ENCODE measurements at regions not wholly inside any gene's neighbourhood (a gene's known extent, or its start where the extent isn't known, plus 50 kb on each side); places are given as distances from the start of the nearest gene placed in this dataset.

GRCh38 chr7:40969641-40970040 lies 733.2 kb downstream of the INHBA start:
- Histone ChIP-seq H3K9me3 (ENCODE audit: control extremely low read depth in 1 of 3, control insufficient read depth in 2 of 3, insufficient read depth in 1 of 3, low read length in 2 of 3) (peaks cover 0 to 3% (median 0%) of the 10 kb centered on the region in 3 donors), H3K27me3 (replicated peaks in 1 of 4; ENCODE audit: control extremely low read depth in 1 of 4, control insufficient read depth in 3 of 4, insufficient read depth in 4 of 4, low read length in 3 of 4) (peaks cover 0 to 2% (median 0%) of the 10 kb centered on the region in 4 experiments), H3K79me2 (ENCODE audit: control insufficient read depth, insufficient read depth, low read length) (no peaks in the 10 kb centered on the region), H3K9ac (ENCODE audit: low read length) (no peak overlapping the region), H3K4me3 (ENCODE audit: control extremely low read depth in 1 of 5, extremely low read depth in 1 of 5, insufficient read depth in 1 of 5, low read depth in 2 of 5, low read length in 4 of 5) (no peak overlapping the region), H4K20me1 (ENCODE audit: control insufficient read depth, insufficient read depth, low read length, poor library complexity, severe bottlenecking) (no peaks in the 10 kb centered on the region), H2AFZ (ENCODE audit: insufficient read depth, low read depth, low read length, poor library complexity, severe bottlenecking) (no peak overlapping the region), H3K4me1 (ENCODE audit: control insufficient read depth in 2 of 2, insufficient read depth in 2 of 2, low read length in 2 of 2) (no peaks in the 10 kb centered on the region), H3K36me3 (replicated peaks in 1 of 2; ENCODE audit: control extremely low read depth in 1 of 2, control insufficient read depth in 1 of 2, extremely low read depth in 1 of 2, insufficient read depth in 2 of 2, low read length in 1 of 2) (no peaks in the 10 kb centered on the region), H3K27ac (ENCODE audit: low read length in 2 of 2) (no peak overlapping the region), H3K4me2 (replicated peaks; ENCODE audit: low read depth, low read length, poor library complexity, severe bottlenecking) (no peak overlapping the region)
- H3K4me1 Mint-ChIP-seq: peaks cover 3% of the 10 kb centered on the region
- ATAC-seq (ENCODE audit: low read depth) (no peak), DNase-seq (no peak)
- H3K9me3 Mint-ChIP-seq (ENCODE audit: insufficient read depth): no peaks in the 10 kb centered on the region
- CTCF ChIA-PET: no interaction called here
- no peak overlapping the region for H3K27ac Mint-ChIP-seq
- intact Hi-C loops (cut with micrococcal nuclease): no loop called here
- H3K27me3 Mint-ChIP-seq: no peaks in the 10 kb centered on the region
- no CpG with 5 or more reads among the region's 1 CpG for WGBS (ENCODE audit: insufficient coverage)
- H3K4me3 Mint-ChIP-seq: no peak overlapping the region
- POLR2A ChIA-PET: no interaction called here
- no peak for TF ChIP-seq CTCF (IDR thresholded peaks at IDR 0.05)
- TF ChIP-seq EZH2 (IDR thresholded peaks at IDR 0.05; ENCODE audit: borderline replicate concordance, insufficient read depth, low read depth, low read length, poor library complexity, severe bottlenecking): no peak

GRCh38 chr7:40966693-40967092 lies 736.2 kb downstream of the INHBA start:
- ChIA-PET POLR2A (no interaction called here), CTCF (no interaction called here)
- Histone ChIP-seq H3K79me2 (ENCODE audit: control insufficient read depth, insufficient read depth, low read length) (no peaks in the 10 kb centered on the region), H4K20me1 (ENCODE audit: control insufficient read depth, insufficient read depth, low read length, poor library complexity, severe bottlenecking) (no peaks in the 10 kb centered on the region), H3K4me3 (ENCODE audit: control extremely low read depth in 1 of 5, extremely low read depth in 1 of 5, insufficient read depth in 1 of 5, low read depth in 2 of 5, low read length in 4 of 5) (no peak overlapping the region), H2AFZ (ENCODE audit: insufficient read depth, low read depth, low read length, poor library complexity, severe bottlenecking) (no peak overlapping the region), H3K27me3 (replicated peaks in 1 of 4; ENCODE audit: control extremely low read depth in 1 of 4, control insufficient read depth in 3 of 4, insufficient read depth in 4 of 4, low read length in 3 of 4) (peaks cover 0 to 2% (median 0%) of the 10 kb centered on the region in 4 experiments), H3K9me3 (ENCODE audit: control extremely low read depth in 1 of 3, control insufficient read depth in 2 of 3, insufficient read depth in 1 of 3, low read length in 2 of 3) (peaks cover 0 to 3% (median 0%) of the 10 kb centered on the region in 3 donors), H3K4me2 (replicated peaks; ENCODE audit: low read depth, low read length, poor library complexity, severe bottlenecking) (no peak overlapping the region), H3K4me1 (ENCODE audit: control insufficient read depth in 2 of 2, insufficient read depth in 2 of 2, low read length in 2 of 2) (no peaks in the 10 kb centered on the region), H3K27ac (ENCODE audit: low read length in 2 of 2) (no peak overlapping the region), H3K9ac (ENCODE audit: low read length) (no peak overlapping the region), H3K36me3 (replicated peaks in 1 of 2; ENCODE audit: control extremely low read depth in 1 of 2, control insufficient read depth in 1 of 2, extremely low read depth in 1 of 2, insufficient read depth in 2 of 2, low read length in 1 of 2) (no peaks in the 10 kb centered on the region)
- Mint-ChIP-seq H3K4me3 (no peak overlapping the region), H3K27ac (no peak overlapping the region), H3K27me3 (no peaks in the 10 kb centered on the region), H3K4me1 (peaks cover 3% of the 10 kb centered on the region), H3K9me3 (ENCODE audit: insufficient read depth) (peaks cover 1% of the 10 kb centered on the region)
- 95% methylated on average over 2 of the region's 2 CpGs for WGBS (ENCODE audit: insufficient coverage)
- TF ChIP-seq EZH2 (IDR thresholded peaks at IDR 0.05; ENCODE audit: borderline replicate concordance, insufficient read depth, low read depth, low read length, poor library complexity, severe bottlenecking) (no peak), CTCF (IDR thresholded peaks at IDR 0.05) (no peak)
- DNase-seq (no peak), ATAC-seq (ENCODE audit: low read depth) (no peak)
- intact Hi-C loops (cut with micrococcal nuclease): no loop called here
